ENCODE measurements at regions not wholly inside any gene's neighbourhood (a gene's known extent, or its start where the extent isn't known, plus 50 kb on each side); places are given as distances from the start of the nearest gene placed in this dataset.

DNA sequence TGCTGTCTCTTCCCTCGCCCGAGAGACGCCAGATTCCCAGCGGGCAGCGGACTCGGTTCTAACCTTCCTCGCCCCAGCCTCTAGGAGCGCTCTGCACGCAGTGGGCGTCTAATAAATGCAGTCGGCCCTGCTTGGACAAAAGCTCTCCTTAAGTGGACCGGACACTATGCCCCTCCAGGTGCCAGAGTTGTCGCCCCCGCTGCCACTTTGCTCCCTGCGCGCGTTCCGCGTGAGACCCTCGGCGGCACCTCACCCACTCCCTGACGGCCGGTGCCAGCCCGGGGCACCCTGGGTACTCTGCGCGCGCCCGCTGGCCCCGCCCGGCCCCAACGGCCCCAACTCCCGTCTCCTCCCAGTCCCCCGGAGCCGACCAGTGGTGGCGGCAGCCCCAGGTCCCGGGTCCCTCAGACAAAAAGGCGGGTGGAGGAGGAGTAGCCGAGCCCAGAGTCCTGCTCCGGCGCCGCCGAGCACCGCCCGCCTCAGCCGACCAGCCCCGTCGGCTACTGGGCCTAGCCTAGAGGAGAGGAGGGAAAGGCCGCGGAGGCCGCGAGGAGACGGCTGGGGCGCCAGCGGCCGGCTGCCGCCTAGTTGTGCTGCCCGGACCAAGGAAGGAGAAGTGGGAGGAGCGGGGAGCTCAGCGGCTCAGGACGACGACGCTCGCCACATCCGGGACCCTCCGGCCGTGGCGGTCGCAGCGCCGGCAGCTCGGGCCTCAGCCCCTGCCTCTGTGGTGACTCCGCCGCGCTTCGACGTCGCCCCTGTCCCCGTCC, 123.0 kb downstream of the GOSR1 start (continued):
- TF ChIP-seq SOX6 (IDR thresholded peaks at IDR 0.05) (no peak), SOX6 (CRISPR knock-in tag; IDR thresholded peaks at IDR 0.05) (peak; percentile 54; the same call in 1 of the 2 replicates), KAT7 (CRISPR knock-in tag; IDR thresholded peaks at IDR 0.05; ENCODE audit: borderline replicate concordance) (0 out of 2 replicates have a peak, but pooled peaks have one; percentile 50), ZNF564 (CRISPR knock-in tag; IDR thresholded peaks at IDR 0.05) (0 out of 2 replicates have a peak, but pooled peaks have one; percentile 21), ZMYM2 (CRISPR knock-in tag; IDR thresholded peaks at IDR 0.05) (peak; percentile 76), AFF4 (CRISPR knock-in tag; IDR thresholded peaks at IDR 0.05) (0 out of 2 replicates have a peak, but pooled peaks have one; percentile 21), CCAR2 (optimal IDR thresholded peaks at IDR 0.05; ENCODE audit: low read depth, low read length) (no peak), BORCS8-MEF2B (CRISPR knock-in tag; IDR thresholded peaks at IDR 0.05) (peak; percentile 75; the same call in 1 of the 2 replicates), ZNF674 (CRISPR knock-in tag; IDR thresholded peaks at IDR 0.05; ENCODE audit: low read depth) (0 out of 2 replicates have a peak, but pooled peaks have one; percentile 52), ZBTB10 (CRISPR knock-in tag; IDR thresholded peaks at IDR 0.05; ENCODE audit: borderline replicate concordance) (no peak), FOXO1 (CRISPR knock-in tag; IDR thresholded peaks at IDR 0.05) (no peak), ZNF33B (CRISPR knock-in tag; IDR thresholded peaks at IDR 0.05) (peak; percentile 65; the same call in 1 of the 2 replicates), RFX1 (IDR thresholded peaks at IDR 0.05) (no peak), BRCA1 (CRISPR knock-in tag; IDR thresholded peaks at IDR 0.05) (no peak), AHR (CRISPR knock-in tag; IDR thresholded peaks at IDR 0.05) (no peak), PHF8 (CRISPR knock-in tag; IDR thresholded peaks at IDR 0.05) (peak; percentile 97), MIER2 (CRISPR knock-in tag; IDR thresholded peaks at IDR 0.05) (0 out of 2 replicates have a peak, but pooled peaks have one; percentile 13), ATM (IDR thresholded peaks at IDR 0.05; ENCODE audit: borderline replicate concordance) (no peak), CBX1 (IDR thresholded peaks at IDR 0.05; ENCODE audit: low read depth) (peak; percentile 59), ZNF224 (CRISPR knock-in tag; IDR thresholded peaks at IDR 0.05) (peak; percentile 75; the same call in 1 of the 2 replicates), TBX2 (CRISPR knock-in tag; IDR thresholded peaks at IDR 0.05; ENCODE audit: borderline replicate concordance) (peak; percentile 54; the same call in 1 of the 2 replicates), ZNF256 (CRISPR knock-in tag; conservative IDR thresholded peaks at IDR 0.05) (no peak), ZNF44 (CRISPR knock-in tag; IDR thresholded peaks at IDR 0.05) (no peak), THRA (CRISPR knock-in tag; IDR thresholded peaks at IDR 0.05; ENCODE audit: borderline replicate concordance) (0 out of 2 replicates have a peak, but pooled peaks have one; percentile 18)
